ENCODE measurements at regions not wholly inside any gene's neighbourhood (a gene's known extent, or its start where the extent isn't known, plus 50 kb on each side); places are given as distances from the start of the nearest gene placed in this dataset.

DNA sequence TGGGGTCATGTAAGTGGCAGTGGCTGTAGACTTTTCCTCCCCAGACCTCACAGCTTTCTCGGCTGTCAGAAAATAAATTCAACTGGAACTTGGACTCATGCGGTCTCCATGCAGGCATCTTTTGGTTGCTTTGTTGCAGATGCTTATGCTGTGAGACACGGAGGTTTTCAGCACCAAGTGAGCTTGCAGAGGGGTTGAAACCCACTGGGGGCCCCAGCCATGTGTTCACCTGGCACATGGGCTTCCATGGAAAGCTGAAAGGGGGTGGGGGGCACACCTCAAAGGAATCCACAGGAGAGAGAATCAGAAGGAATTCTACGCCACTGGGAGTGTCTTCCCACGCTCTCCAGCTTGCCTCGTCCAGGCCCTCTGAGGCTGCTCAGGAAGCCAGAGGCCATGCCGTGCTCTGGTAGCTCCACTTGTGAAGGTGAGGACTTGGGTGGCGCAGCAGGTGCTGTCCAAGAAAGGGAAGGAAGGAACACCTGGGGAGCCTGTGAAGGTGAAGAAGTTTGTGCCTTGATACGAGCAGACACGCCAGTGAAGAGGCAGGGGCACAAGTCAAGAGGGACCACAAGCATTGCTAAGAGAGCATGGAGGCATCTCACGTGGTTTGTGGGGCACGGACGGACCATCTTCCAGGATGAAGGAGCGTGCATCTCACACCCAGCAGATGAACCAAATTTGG is 134.3 kb upstream of the PMEPA1 start:
- TF ChIP-seq CTCF (IDR thresholded peaks at IDR 0.05) = no peak
- H3K27ac Mint-ChIP-seq (ENCODE audit: unreplicated experiment) = no peak overlapping the region
- H3K9me3 Mint-ChIP-seq (ENCODE audit: low read depth) = peaks cover 2% of the 10 kb centered on the region
- no peaks in the 10 kb centered on the region for H3K36me3 Mint-ChIP-seq (ENCODE audit: low read depth)
- H3K4me3 Mint-ChIP-seq (ENCODE audit: unreplicated experiment) = no peak overlapping the region
- H3K4me1 Mint-ChIP-seq (ENCODE audit: low read depth) = peaks cover 7% of the 10 kb centered on the region
- no peak for DNase-seq (ENCODE audit: low spot score)
- peaks cover 3% of the 10 kb centered on the region for H3K27me3 Mint-ChIP-seq (ENCODE audit: low read depth)

GRCh38 chr20:57842720-57843119 is 132.9 kb upstream of the PMEPA1 start:
- peaks cover 3% of the 10 kb centered on the region for H3K27me3 Mint-ChIP-seq (ENCODE audit: low read depth)
- H3K36me3 Mint-ChIP-seq (ENCODE audit: low read depth) = no peaks in the 10 kb centered on the region
- H3K4me1 Mint-ChIP-seq (ENCODE audit: low read depth) = peaks cover 5% of the 10 kb centered on the region
- no peak for TF ChIP-seq CTCF (IDR thresholded peaks at IDR 0.05)
- DNase-seq (ENCODE audit: low spot score) = no peak
- no peak overlapping the region for H3K27ac Mint-ChIP-seq (ENCODE audit: unreplicated experiment)
- H3K4me3 Mint-ChIP-seq (ENCODE audit: unreplicated experiment) = no peak overlapping the region
- peaks cover 2% of the 10 kb centered on the region for H3K9me3 Mint-ChIP-seq (ENCODE audit: low read depth)

DNA sequence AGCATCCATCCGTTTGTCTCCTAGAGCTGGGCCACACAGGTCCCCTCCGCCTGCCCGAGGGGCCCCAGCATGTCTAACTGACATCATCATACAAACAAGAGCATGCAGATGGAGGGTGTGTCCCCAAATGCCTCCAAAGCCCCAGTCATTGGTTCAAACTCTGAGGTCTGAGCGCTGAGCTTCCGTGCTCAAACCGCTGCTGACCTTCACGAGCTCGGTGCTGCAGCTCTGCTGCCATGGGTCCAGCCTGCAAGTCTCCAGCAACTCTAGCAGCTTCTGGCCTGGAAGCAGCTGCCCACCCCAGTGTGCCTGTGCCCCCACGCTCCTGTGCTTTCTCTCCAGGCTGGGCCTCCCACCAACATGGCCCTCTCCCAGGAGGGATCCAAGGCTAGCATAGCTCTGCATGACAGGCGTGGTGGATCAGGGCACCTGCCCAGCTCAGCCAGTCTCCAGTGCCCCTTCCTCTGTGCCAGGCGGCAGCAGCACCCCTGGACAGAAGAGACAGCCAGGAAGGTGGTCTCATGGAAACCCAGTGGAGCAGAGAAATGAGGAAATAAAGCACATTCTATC is 131.6 kb upstream of the PMEPA1 start:
- DNase-seq (ENCODE audit: low spot score) = no peak
- H3K27ac Mint-ChIP-seq (ENCODE audit: unreplicated experiment) = no peak overlapping the region
- no peaks in the 10 kb centered on the region for H3K9me3 Mint-ChIP-seq (ENCODE audit: low read depth)
- H3K36me3 Mint-ChIP-seq (ENCODE audit: low read depth) = no peaks in the 10 kb centered on the region
- H3K4me1 Mint-ChIP-seq (ENCODE audit: low read depth) = peaks cover 5% of the 10 kb centered on the region
- no peak for TF ChIP-seq CTCF (IDR thresholded peaks at IDR 0.05)
- H3K4me3 Mint-ChIP-seq (ENCODE audit: unreplicated experiment) = no peak overlapping the region
- H3K27me3 Mint-ChIP-seq (ENCODE audit: low read depth) = no peaks in the 10 kb centered on the region

GRCh38 chr20:57840504-57841296 is 130.9 kb upstream of the PMEPA1 start:
- Mint-ChIP-seq H3K4me1 (ENCODE audit: low read depth) (peaks cover 5% of the 10 kb centered on the region), H3K27ac (ENCODE audit: unreplicated experiment) (no peak overlapping the region), H3K27me3 (ENCODE audit: low read depth) (no peaks in the 10 kb centered on the region), H3K9me3 (ENCODE audit: low read depth) (no peaks in the 10 kb centered on the region), H3K4me3 (ENCODE audit: unreplicated experiment) (no peak overlapping the region), H3K36me3 (ENCODE audit: low read depth) (no peaks in the 10 kb centered on the region)
- no peak for TF ChIP-seq CTCF (IDR thresholded peaks at IDR 0.05)
- no peak for DNase-seq (ENCODE audit: low spot score)

- Mint-ChIP-seq H3K36me3 (ENCODE audit: low read depth) (no peaks in the 10 kb centered on the region), H3K27ac (ENCODE audit: unreplicated experiment) (no peak overlapping the region), H3K4me3 (ENCODE audit: unreplicated experiment) (no peak overlapping the region), H3K9me3 (ENCODE audit: low read depth) (no peaks in the 10 kb centered on the region), H3K4me1 (ENCODE audit: low read depth) (peaks cover 10% of the 10 kb centered on the region), H3K27me3 (ENCODE audit: low read depth) (no peaks in the 10 kb centered on the region)
- TF ChIP-seq CTCF (IDR thresholded peaks at IDR 0.05) = no peak
- no peak for DNase-seq (ENCODE audit: low spot score)
Observed at GRCh38 chr20:57840066-57840465, 130.3 kb upstream of the PMEPA1 start.

All from chondrocyte (in vitro differentiated cells).